ENCODE measurements at regions not wholly inside any gene's neighbourhood (a gene's known extent, or its start where the extent isn't known, plus 50 kb on each side); places are given as distances from the start of the nearest gene placed in this dataset.
"Not testable (repeated sequence)": the region's sequence is repeated elsewhere in the genome, so short reads cannot be mapped to it uniquely, and the experiment has no call there.

- DNase-seq: no peak
Observed at GRCh38 chr6:115053169-115053860, 710.5 kb upstream of the HS3ST5 start.

DNA sequence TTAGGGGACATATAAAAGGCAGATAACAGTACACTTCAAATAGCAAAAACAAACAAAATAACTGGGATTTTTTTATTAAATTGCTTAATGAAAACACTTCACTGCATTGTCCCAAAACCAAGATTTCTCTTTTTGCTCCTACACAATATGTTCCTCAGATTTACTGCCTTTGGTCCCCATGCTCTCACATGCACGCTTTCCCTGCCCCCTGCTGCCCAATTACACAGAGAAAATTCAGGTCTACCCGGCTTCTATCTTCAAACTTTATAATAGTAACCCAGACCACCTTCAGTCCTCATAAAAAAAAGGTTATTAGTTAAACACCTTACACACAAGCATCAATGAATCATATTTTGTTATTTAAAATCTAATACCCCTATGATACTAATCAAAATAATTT, 673.8 kb upstream of the HS3ST5 start:
- DNase-seq: no peak

DNA sequence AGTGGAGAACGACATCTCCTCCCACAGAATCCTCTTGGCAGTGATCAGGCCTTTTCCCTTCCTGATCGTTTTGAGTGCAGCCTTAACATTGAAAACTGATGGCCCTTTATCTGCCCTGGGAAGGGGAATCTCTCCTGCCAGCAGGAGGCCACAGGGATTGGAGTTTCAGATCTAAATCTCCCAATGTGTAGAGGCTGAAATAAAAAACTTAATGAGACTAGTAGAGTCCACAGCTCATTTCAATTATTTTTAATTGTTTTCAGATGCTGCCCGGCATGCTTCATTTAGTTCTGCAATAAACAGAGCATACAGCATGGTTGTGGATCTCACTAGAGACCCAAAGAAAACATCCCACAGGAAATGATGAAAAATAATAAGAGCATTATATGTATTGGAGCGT, 662.2 kb upstream of the HS3ST5 start:
- DNase-seq: no peak

DNA sequence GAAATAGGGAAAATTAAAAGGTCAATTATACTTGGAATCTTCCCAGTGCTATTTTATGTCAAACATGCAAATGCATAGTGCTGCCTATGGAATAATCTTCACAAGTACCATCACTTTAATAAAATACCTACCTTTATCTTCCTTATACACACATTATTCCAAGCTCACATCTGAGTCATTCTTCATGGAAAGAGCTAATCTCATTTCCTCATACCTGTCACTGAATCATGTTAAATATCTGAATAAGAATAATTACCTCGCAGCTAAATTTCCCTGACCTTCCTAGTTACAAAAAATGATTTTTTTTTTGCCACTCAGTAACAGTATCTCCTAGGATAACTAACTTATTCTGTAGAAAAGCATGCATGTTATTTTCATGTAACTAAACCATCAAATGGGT, 661.4 kb upstream of the HS3ST5 start:
- DNase-seq: no peak

DNA sequence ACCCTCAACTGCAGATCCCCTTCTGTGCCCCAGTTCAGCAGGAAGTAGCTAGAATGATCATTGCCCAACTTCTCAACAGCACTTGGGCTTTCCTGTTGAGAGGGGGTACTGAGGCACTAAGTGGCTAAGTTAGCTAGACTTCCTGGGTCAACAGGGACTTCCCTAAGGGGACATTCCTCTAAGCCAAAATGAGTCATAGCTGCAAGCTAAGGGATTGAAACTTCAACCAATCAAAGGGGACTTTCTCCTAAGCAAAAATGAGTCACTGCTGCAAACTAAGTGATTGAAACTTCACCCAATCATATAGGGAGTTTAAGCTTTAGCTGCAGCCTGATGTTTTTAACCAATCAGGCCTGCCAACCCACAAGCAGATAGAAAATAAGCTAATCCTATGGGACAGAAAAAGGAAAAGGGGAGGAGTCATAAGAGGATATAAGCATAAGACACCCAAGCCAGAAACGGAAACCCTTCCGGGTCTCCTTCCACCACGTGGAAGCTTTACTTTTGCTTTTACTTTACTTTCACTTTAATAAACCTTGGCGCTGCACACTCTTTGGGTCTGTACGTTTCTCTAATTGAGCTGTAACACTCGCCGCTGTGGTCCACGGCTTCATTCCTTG, 659.0 kb upstream of the HS3ST5 start:
- DNase-seq: no peak

- no peak for DNase-seq
Observed at GRCh38 chr6:115000736-115001135, 657.9 kb upstream of the HS3ST5 start.

DNA sequence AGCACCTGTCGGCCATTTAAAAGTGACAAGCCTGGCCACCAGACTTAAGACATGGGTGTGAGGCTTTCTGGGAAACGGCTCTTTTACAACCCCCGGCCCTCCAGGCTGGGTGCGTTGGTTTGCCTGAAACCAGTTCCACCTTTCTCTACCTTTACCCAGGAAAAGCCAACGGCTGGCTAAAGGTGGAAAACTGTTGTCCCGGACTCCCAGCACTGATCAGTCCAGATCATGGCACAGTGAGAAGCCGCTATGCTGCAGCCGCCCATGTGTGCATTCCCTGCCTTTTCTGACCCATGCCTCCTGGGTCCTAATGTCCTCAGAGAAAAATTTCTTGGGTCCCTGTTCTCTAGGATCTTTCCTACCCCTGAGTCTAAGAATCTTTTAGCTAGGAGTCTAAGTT, 655.7 kb upstream of the HS3ST5 start:
- no peak for DNase-seq

DNA sequence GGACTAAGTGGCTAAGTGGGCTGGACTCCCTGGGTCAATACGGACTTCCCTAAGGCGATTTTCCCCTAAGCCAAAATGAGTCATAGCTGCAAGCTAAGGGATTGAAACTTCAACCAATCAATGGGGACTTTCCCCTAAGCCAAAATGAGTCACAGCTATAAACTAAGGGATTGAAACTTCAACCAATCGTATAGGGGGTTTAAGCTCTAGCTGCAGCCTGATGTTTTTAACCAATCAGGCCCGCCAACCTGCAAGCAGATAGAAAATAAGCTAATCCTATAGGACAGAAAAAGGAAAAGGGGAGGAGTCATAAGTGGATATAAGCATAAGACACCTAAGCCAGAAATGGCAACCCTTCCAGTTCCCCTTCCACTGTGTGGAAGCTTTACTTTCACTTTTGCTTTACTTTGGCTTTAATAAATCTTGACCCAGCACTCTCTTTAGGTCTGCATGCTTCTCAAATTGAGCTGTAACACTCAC, 655.0 kb upstream of the HS3ST5 start:
- no peak for DNase-seq

GRCh38 chr6:114995526-114995925, 652.7 kb upstream of the HS3ST5 start:
- DNase-seq: no peak

- DNase-seq: no peak
Observed at GRCh38 chr6:114989279-114989964, 646.6 kb upstream of the HS3ST5 start.

- no peak for DNase-seq
Observed at GRCh38 chr6:114987281-114987680, 644.5 kb upstream of the HS3ST5 start.

DNA sequence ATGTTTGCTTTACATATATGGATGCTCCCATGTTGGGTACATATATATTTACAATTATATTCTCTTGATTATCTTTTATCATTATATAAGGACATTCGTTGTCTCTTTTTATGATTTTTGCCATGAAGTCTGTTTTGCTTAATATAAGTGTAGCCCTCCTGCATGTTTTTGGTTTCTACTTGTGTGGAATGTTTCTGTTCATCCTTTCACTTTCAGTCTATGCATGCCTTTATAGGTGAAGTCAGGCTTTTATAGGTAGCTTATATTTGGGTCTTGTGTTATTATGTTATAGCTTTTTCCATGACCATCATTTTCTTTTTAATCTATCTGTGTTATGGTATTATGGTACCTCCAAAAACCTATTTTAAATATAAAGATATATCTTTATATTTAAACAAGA, 612.5 kb upstream of the HS3ST5 start:
- DNase-seq: no peak

GRCh38 chr6:114952229-114952628, 609.4 kb upstream of the HS3ST5 start:
- DNase-seq: no peak

GRCh38 chr6:114945392-114945791, 602.6 kb upstream of the HS3ST5 start:
- no peak for DNase-seq

DNA sequence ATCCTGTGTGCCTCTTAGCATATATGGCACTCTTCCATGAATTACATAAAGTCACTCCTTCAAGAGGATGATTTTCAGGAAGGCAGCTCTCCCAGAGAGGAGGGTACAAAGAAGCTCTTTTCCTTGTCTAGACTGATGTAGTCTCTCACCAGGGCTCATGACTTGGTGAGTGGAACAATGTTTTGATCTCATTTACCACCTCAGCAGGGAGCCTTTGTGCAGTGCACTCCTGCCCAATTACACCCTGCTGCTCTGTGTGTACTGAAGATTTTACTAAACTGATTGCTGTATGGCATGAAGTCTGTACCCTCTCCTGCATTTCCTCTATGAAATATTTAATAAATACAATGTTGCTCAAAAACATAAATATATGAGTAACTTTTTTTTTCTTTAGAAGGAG, 598.3 kb upstream of the HS3ST5 start:
- no peak for DNase-seq

DNA sequence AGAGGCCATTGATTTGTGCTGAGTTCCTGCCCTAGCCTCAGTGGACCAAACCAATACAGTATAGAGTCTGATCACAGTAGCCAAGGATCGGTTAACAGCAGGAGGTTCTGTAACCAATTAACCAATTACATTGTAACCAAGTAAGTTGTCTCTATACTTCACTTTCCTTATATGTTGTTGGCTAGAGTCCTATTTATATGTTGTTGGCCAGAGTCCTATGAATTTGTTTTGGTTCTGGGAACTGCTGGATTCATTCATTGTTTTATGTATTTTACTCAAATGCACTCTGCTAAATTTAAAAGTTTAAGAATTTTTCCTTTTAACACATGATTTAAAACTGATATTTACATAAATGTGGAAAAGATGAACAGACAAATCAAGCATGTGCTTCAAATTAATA, 597.4 kb upstream of the HS3ST5 start:
- no peak for DNase-seq

DNA sequence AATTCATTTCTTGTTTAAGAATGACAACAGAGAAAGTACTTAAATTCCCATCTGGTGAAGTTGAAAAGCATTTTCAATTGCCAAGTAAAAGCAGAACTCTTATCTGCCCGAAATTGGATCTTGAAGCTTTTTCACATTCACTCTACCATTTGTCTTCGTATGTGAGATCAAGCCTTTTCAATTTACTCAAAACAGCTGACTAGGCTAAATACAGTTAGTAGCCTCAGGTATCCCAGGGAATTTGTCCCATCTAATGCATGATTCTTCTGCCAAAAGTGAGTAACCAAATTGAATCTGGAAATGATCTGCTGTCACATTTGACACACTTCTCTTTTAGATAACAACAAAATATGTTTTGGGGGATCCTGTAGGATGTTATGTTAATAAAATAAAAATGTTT, 596.8 kb upstream of the HS3ST5 start:
- no peak for DNase-seq

DNA sequence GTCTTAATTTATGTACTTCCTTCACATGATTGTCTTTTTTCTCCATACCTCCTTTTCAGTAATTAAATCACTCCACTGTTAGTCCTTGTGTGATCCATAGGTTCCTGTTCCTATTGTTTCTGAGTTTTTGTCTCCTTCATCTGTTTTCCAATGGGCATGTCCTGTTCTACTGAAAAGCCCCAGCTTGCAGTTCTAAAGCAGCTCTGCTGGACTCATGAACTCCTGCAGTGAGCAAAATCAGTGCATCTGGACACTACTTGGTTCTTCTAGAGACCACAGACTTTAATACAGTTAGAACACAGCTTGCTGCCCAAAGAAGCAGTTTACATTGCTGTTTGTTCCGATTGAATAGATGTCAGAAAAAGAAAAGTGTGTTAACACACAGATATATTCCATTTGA, 593.3 kb upstream of the HS3ST5 start:
- no peak for DNase-seq

- DNase-seq: no peak
Observed at GRCh38 chr6:114934079-114934478, 591.3 kb upstream of the HS3ST5 start.

DNA sequence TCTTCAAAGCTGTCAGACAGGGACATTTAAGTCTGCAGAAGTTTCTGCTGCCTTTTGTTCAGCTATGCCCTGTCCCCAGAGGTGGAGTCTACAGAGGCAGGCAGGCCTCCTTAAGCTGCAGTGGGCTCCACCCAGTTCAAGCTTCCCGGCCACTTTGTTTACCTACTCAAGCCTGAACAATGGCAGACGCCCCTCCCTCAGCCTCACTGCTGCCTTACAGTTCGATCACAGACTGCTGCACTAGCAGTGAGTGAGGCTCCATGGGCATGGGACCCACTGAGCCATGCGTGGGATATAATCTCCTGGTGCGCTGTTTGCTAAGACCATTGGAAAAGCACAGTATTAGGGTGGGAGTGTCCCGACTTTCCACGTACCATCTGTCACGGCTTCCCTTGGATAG, 585.9 kb upstream of the HS3ST5 start:
- DNase-seq: not testable (repeated sequence)

DNA sequence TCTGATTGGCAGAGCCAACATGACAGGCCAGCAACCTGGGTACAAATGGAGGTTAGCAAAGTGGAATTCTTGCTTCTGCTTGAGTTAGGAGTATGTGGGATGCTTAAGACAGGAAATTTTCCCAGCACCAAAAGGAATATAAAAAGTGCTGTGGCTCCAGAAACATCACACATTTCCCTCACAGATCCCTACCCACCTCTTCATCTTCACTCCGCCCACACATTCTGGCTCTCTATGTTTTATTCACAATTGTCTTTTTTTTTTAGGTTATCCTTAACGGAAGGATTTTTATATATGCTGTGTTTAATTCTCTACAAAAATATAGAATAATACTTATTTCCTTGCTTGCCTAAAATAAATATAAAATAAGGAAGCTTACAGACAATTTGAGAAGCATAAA, 563.3 kb upstream of the HS3ST5 start:
- no peak for DNase-seq

DNA sequence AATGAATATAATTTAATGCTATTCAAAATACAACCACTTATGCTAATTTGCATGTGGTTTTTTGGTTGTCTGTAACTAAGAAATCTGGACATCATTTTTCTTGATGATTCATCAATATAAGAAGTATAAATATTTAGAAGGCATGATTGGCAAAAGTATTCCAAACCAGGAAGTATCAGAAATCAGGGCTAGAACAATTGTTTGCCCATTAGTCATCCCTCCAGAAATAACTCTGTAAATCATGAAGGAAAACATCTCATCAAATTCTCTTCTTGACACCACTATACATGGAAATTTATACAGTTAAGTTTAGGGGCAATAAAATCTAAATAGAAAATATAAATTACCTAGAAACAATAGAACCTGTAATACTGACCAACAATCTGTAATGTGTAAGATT, 554.7 kb upstream of the HS3ST5 start:
- no peak for DNase-seq

DNA sequence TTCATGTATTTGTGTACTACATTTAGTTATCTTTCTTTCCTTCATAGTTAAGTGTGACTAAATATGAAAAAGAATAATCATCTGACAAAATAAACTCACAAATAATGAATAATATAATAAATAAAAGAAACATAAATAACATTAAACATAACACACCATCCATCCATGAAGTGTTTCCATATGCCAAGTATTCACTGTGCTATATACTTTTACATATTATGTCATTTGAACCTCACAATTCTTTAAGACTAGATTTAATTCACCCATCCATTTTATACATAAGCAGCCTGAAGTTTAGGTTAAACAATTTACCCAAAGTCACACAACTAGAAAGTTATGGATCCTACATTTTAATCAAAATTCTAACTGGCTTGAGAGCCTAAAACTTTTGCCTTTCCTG, 549.4 kb upstream of the HS3ST5 start:
- DNase-seq: no peak

DNA sequence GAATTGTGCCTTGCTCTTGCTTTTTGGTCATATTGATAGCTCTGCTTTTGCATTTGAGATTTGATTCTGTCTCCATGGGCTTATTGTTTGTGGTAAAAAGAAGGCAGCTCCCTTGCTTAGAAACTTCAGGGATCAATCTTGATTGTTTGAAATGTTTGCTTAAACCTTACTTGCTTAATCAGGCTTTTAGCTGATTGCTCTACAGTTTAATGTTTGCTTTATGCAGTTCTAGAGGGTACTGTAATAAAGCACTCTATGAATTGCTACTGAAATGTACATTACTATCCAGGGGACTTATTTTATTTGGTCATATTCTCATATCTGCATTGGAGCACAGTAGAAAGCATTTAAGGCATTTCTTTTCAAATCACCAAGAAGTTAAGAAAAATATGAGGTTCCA, 545.4 kb upstream of the HS3ST5 start:
- no peak for DNase-seq
